ENCODE measurements at regions not wholly inside any gene's neighbourhood (a gene's known extent, or its start where the extent isn't known, plus 50 kb on each side); places are given as distances from the start of the nearest gene placed in this dataset.

GRCh38 chr1:80994038-80994437 lies 806.7 kb upstream of the ADGRL2 start:
- TF ChIP-seq EP300 (IDR thresholded peaks at IDR 0.05) (no peak), POLR2A (IDR thresholded peaks at IDR 0.05) (no peak)
- TF ChIP-seq, protein P1, sequence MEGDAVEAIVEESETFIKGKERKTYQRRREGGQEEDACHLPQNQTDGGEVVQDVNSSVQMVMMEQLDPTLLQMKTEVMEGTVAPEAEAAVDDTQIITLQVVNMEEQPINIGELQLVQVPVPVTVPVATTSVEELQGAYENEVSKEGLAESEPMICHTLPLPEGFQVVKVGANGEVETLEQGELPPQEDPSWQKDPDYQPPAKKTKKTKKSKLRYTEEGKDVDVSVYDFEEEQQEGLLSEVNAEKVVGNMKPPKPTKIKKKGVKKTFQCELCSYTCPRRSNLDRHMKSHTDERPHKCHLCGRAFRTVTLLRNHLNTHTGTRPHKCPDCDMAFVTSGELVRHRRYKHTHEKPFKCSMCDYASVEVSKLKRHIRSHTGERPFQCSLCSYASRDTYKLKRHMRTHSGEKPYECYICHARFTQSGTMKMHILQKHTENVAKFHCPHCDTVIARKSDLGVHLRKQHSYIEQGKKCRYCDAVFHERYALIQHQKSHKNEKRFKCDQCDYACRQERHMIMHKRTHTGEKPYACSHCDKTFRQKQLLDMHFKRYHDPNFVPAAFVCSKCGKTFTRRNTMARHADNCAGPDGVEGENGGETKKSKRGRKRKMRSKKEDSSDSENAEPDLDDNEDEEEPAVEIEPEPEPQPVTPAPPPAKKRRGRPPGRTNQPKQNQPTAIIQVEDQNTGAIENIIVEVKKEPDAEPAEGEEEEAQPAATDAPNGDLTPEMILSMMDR (IDR thresholded peaks at IDR 0.05): no peak

All from sigmoid colon (tissue), 4 donors.